SW 1271 (cell line): ENCODE measurements at regions not wholly inside any gene's neighbourhood (a gene's known extent, or its start where the extent isn't known, plus 50 kb on each side); places are given as distances from the start of the nearest gene placed in this dataset.

Experiments
- DNase-seq, 2 experiments: peaks; one replicate each; lab custom pipeline; 2025; lab: John Stamatoyannopoulos, UW

DNA sequence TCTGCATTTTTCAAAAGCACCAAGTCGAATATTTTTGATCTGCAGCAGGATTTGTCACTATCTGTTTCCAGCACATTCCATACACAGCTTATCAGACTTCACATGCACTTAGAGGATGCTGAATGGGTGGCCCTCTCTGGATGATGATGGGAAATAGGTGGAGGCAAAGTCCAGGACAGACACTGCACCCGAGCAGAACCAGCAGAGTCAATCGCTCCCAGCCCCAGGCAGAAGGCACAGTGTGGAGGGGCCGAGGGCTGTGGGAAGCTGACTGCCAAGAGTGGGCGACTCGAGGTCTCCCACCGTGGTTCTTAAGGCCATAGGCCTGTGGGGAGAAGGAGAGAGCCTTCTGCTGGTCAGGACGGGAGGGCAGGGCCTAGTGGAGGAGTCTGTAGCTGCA, 490.2 kb upstream of the MGMT start:
- no peak for DNase-seq

DNA sequence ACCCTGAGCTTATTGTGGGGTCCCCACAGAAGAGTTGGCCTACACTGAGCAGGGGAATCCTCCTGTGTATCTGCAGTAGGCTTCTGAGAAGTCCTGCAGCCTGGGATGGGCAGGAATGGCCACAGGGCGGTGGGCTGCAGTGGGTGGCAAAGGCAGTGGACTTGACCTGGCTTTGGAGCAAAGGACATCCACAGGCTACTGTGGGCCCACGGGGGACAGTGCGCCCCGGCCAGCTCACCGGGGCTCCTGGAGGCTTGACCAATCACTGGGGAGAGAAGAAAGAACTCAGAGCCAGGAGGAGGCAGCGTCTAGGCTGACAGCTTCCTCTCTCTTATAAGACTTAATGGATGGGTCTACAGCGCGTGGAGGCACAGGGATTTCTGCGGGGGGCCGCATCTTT, 488.8 kb upstream of the MGMT start:
- no peak for DNase-seq

DNA sequence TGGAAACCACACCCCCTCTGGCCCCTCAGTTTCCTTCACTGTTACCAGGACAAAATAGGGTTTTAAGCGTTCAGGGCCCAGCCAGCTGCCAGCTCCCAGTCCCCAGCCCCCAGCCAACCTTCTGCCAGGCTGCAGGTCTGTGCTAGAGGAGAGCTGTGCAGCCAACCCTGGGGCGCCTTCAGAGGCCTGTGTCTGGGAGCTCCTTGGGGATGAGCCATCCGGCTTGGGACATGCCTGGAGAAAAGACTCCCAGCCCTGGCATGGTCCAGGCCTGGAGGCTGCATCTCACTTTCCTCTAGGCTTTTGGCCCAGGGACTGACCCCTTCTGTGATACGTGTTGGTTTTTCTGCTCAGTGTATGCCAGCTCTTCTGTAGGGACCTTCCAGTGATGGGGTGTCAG, 487.6 kb upstream of the MGMT start:
- DNase-seq, result no peak

DNA sequence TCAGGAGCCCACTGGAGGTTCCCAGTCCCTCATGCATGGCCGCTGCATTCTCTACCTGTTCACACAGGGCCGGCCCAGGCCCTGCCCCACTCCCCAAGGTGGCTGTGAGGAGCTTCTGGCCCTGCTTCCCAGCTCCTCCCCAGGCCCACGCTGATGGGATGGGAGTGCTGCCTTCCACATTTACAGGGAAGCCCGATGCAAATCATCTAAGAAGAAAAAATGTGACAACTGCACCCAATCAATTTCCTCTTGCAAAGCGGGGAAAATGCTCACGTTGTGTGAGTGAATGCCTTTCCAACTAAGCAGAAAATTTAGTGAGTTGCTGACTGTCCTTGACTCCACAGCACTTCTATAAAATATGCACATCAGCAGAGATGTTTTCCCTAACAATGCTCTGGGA, 485.8 kb upstream of the MGMT start:
- no peak for DNase-seq

DNA sequence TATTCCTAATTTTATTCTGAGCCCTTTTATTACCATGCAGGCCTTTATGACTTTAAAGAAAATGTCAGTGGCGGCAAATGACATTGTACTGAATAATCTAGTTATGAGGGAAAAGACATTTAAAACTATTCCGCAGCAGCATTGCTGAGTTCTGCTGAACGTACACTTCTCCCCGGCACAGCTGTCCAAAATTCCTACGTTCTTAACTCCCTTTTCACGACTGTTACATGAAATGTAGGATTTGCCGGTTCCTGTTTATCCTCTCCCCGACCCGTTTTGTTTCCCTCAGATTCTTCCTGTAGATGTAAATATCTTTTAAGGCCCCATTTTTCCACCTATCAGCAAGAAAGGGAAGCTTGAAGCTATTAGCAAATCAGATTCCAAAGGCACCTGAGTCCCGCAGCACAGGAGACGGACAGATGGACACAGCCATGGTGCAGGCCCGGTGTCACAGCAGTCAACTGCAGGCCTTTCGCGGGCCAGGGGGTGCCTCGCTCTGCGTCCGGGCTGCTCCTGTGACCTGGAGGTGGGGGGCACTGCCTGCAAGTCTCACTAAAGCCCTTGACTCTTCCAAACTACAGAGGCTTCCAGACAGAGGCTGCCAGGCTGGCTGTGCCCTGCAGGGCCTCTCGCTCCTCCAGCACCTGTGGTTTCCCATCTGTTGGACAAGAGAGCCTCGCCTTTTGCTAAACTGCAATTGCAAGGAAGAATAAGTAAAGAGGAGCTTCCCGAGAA, 485.0 kb upstream of the MGMT start:
- no peak for DNase-seq

DNA sequence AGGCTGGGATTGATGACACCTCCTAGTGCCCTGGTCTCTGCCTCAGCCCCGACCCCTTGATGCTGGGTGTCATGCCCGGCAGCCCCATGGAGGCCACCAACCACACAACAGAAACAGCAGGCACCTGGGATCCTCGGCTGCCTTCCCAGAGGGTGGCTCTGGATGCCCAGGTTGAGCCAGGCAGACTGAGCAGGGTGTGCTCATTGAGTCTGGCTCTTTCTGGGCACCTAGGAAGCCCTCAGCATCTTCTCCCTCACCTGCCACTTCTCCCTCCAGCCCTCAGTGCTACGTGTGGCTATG, 484.5 kb upstream of the MGMT start:
- DNase-seq, result no peak

DNA sequence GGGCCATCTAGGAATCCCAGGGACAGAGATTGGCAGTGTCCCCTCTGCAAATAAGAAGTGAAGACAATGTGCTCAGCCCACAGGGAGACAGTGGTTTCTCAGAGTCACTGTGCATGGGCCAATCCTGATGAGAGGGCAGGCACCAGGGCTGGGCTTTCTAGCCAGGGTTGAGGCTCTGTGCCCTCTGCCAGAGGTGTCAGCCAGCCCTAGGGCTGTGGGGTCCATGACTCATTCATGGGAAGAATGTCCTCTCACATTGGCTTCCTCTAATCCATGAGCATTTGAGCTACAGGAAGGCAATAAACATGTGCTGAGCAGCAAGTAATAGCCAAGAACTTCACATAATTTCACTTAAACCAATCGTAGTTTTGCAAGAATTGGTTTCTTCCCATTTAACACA, 482.0 kb upstream of the MGMT start:
- no peak for DNase-seq

DNA sequence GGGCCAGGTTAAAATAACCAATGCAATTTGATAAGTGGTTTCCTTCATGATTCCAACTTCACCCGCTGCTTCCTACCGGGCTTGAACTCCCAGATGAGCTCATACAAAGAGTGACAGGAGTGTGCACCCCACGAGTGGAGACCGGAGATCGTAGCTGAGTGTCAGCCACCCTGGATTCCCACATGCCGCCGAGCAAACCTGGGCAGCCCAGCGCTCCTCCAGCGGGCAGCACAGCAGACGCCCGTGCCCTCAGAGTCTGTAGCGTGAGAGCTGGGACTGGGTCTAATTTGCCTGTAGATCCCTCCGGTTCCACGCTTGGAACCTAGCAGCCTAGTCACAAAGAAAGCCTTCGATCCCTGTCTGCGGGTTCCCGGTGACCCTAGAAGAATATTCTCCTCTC, 476.1 kb upstream of the MGMT start:
- DNase-seq, result no peak

DNA sequence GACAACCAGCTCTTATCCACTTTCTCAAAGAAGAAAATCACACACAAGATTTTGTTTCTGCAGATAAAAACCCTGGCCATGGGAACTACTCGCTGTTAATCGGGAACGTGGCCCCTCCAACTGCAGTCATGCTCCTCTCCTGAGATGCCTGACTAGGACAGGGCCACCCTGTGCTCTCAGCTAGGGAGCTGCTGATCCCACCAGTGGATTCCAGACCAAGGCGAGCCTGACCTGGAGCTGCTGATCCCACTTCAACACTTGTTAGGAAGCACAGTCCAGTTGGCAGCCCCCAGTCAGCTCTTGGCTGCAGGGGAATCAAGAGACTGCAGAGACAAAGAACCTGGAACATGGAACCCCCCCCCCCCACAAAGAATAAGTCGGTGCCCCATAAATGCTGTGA, 474.3 kb upstream of the MGMT start:
- DNase-seq, result no peak

DNA sequence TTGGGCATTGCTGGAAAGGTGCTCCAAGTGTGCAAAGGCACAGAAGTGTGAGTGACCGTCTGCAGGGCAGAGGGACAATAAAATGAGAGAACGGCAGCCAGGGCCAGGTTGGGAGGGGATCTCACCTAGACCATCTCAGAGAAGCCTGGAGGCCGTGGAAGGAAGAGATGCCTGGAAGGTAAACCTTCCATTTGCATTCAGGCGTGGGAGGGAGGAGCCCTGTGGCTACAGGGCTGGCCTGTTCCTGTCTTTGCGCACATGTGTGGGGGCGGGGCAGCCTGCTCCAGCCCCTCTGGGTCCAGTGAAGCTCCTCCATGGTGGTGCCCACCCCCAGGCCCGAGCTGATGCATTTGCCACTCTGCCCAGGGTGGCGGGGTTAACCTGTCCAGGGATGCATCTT, 473.6 kb upstream of the MGMT start:
- DNase-seq, result no peak

DNA sequence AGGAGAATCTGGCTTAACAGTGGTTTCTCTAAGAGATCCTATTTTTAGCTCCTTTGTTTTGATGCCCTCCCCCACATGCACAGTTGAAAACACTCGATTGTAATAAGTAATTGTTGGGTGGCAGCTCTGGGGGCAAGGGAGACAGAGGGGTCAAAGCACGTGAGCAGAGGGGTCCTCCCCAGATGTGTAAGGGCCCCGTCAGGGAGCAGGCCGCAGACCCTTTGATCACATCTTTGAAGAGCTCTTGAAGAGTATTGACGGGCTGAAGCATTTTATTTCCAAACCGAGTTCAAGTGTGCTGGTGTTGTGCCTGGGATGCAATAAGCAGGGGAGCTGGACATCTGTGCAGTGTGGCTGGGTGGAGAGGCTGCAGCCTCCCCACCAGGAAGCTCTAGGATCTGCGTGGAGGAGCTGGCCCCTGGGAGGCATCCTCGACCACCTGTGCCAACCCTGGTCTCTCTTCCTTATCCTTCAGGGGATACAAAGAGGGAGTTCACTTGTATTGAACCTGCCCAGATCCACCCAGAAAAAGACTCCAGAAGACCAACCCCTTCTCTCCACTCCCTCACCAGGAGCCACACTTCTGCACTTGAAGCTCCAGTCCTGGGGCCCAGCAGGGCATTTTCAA, 473.0 kb upstream of the MGMT start:
- DNase-seq, result no peak

DNA sequence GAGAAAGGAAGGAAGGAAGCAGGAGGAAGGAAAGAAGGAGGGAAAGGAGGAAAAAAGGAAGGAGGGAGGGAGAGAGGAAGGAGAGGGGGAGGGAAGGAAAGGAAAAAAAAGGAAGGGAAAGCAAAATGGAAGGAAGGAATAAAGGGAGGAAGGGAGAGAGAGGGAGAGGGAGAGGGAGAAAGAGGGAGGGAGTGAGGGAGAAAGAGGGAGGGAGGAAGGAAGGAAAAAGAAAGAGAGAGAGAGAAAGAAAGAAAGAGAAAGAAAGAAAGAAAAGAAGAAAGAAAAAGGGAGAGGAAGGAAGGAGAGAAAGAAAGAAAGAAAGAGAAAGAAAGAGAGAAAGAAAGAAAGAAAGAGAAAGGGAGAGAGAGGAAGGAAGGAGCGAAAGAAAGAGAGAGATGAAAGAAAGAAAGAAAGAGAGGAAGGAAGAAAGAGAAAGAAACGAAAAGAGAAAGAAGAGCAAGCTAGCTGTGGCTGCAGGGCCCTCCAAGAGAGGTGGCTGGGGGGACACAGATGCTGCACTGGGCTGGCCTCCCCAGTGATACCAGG, 472.4 kb upstream of the MGMT start:
- no peak for DNase-seq

DNA sequence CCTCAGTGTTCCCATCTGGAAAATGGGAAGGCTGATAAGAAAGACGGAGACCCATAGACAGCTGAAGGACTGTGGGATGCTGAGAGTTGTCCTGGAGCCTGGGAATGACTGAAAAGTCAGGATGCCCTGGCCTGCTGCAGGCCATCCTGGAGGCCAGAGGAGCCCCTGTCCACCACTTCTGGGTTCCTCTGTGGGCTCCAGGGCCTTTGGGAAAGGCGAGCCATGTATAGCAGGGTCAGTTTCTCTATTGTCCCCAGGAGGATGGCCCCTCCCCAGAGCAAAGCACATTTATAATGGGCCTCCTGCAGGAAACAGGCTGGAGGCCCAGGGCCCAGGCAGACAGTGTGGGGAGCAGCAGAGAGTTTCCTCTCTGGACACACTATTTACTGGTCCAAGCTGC, 471.4 kb upstream of the MGMT start:
- DNase-seq, result no peak

DNA sequence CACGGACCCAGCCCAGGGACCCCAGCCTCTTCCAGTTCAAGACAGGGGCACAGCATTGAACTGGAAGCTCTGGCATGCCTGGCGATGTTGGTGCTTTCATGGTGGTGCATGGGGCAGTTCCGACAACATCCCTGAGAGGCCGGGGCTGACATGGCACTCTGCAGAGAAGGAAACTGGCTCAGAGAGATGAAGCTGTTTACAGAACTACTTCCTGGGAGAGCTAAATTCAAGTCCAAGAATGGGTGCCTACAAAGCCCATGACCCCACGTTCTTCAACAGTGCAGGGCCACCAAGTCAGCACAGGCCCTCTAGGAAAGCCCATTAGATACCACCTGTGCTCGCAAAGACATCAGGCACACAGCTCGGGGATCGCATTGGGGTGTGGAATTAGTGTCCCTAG, 470.9 kb upstream of the MGMT start:
- no peak for DNase-seq

DNA sequence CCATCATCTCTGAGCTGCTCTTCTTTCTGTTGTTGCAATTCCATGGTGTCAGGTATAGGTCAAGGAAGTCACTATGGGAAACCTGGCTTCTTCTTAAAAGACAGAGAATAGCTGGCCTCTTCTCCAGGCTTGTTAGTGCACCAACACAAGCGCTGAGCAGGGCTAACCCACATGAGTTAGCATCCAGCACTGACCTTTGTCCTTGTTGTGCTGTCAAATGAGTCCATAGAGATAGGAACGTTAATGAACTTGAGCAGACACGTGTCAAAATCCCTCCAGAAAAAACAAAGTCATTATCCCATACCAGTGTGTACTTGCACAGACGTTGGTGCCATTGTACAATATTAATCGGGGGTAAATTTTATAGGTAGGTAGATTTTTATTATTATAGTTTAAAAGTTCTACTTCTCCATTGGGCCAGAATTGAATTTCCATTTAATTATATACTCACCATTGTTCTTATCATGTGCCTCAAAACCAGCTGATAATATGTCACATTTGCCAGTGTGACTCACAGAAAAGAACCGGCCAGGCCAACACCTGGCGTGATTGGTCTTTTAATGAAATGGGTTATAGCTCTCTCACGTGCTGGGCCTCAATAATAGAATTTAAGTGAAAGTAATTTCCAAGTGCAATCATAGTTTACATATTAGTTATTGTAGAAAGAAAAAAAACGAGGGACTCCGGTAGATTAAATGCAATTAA, 468.8 kb upstream of the MGMT start:
- no peak for DNase-seq

DNA sequence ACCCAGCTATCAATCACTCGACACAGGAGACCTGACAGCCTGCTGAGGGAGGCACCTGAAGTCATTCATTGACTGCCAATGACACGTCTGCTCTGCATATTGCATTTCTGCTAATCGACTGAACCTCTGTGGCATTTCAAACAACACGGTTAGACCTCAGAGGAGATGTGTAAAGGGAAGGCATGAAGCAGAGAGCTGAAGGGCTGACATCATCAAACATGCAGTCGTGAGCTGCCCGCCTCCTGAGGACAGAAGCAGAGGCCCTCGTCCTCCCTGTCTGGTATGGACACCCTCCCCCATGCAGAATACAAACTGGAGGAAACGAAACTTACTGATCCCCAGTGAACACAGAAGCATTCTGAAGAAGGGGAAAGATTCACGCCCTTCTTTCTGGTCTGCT, 462.6 kb upstream of the MGMT start:
- no peak for DNase-seq

DNA sequence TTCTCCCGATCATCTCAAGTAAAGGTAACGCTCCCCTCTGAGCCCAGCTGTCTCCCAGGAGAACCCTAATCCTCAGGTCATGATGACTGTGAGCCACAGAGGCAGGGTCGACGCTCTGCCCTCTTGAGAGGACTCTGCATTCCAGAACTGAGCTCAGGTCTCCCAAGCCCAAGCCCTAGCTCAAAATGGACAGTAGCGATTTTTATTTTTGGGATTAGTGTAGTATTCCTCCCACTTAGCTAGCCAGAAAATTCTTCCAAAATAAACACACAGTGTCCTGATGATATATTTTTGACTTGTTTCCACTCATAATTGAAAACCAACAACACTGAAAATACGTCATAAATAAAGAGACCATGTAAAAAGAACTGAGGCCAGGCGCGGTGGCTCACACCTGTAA, 462.0 kb upstream of the MGMT start:
- no peak for DNase-seq

DNA sequence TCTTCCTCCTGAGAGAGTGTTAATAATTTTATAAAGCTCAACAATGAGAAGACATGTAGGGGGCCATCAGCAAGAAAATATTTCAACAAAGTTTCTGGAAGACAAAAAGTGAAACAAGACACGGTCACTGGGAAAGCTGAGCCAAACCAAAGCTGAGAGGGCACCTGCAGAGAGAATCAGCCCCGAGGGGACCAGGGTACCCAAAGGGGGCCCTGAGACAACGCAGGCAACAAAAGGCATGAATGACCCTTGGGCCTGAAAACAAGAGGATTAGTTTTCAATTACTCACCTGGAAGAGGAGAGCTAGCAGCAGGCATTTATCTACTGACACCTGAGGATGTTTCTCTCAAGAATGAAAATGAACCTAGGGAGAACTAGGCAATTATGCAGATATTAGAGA, 461.2 kb upstream of the MGMT start:
- no peak for DNase-seq

DNA sequence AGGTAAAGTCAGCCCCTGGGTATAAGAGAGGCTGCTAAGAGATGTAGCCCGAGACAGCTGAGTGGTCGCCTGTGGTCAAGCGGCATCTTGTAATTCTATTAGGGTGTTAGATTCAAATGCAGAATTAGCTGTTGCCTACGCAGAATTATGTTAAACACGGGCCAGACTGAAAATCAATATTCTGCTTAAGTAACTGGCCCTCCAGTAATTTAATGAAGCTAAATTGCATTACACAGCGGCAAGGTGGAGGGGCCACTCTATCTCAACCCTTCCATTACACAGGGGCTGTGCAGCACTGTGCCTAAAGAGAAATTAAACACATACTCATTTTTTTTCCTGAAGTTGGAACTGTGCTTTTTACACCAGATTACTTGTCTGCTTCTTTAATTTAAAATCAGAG, 448.5 kb upstream of the MGMT start:
- no peak for DNase-seq

DNA sequence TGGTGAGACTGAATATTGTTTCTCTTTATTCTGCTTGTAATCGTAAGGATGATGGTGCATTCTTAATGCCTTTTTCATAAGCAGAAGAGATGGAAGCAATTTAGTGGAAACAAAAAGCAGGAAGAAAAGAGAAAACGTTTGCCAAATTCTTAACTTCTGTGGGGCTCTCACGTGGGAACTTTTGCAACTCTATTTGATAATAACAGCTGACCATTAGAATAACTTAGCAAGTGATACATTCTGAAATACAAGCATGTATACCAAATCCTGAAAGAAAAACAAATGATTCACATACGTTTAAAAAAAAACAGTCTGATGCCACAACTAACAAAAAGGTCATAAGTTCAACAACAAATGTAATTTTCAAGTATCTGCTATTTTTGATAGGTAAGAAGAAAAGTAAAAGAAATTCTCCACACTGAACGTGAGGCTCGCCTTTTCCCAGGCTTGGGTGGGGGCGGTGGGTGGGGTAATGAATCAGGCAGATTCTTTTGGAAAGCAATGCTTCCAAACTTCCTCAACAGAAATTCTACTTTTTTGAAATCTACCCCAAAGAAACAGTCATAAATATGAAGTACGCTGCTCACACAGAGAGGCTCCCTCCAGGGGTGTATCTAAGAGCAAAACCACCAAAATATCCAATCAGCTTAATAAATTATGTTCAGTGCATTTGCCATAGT, 446.2 kb upstream of the MGMT start:
- DNase-seq, result no peak

DNA sequence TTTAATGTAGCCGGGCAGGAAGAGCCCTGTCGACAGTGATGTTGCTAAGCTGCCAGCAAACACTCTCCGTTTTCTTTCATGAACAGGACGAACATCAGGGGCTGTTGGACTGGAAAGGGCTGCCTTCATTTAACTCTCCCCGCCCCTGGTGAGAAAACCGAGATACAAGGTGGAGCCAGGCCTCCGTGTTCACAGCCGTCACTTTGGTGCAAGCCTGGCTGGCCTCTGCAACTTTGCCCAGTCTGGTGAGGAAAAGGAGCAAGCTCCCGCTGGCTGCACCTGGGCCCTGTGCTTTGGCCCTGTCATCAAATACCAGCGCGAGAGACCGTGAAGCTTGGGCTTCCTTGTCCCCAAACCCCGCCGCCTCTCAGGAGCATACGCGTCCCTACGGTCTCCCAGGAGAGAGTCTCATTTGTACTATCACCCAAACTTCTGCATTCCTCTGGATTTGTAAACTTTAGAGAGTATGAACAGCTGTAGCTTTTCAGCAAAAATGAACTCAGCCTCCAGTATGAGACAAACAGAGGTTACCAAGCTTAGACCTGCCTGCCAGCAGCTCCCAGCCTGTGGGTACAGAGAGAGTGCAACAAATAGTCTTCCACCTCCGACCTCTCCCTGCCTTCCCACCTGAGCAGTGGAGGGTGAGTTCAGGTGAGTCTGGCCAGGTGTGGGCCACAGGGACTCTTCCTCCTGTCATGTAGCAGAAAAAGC, 445.3 kb upstream of the MGMT start:
- no peak for DNase-seq

DNA sequence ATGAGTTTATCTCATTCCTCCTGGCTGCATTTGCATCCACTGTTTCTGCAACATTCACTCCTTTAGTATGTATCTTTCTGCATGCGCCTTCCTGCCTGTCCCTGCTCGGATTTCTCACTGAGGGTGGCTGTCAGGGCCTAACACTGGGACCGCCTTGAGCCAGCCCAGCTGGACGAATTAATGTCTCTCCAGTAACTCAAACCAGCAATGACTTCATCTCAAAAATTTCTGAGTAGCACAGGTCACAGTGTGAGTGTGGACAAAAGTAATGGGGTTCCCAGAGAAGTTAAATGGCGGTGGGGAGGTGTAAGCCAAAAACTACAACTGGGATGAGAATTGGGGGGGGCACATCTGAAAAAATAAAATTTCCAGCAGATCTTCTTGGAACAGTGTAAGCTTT, 444.0 kb upstream of the MGMT start:
- no peak for DNase-seq
